ENCODE measurements at regions not wholly inside any gene's neighbourhood (a gene's known extent, or its start where the extent isn't known, plus 50 kb on each side); places are given as distances from the start of the nearest gene placed in this dataset.

DNA sequence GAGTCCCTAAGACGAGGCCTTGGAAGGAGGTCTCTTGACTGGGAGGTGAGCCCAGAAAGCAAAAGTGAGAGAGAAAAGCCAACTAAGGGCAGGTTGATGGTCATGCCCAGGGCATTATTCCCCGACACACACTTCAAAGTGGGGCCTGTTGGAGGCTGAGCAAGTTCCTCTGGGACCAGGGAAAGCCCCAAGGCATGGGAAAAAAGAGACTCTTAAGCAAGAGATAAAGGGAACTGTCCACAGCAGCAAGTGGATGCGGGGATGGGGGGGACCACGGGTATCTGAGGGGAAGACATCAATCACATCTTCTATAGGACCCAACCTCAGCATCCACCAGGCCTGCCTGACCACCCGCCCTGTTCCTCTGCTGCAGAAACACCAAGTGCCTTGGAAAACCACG, 119.9 kb upstream of the MAFB start:
- Histone ChIP-seq H3K27ac (no peak overlapping the region), H3K4me1 (no peaks in the 10 kb centered on the region), H3K4me3 (no peak overlapping the region), H3K9me3 (no peaks in the 10 kb centered on the region), H3K27me3 (peaks cover 0 to 28% (median 0%) of the 10 kb centered on the region in 9 donors), H3K36me3 (no peaks in the 10 kb centered on the region)
- no peak for DNase-seq
- intact Hi-C loops (cut with DNase I) = loop anchor here in 1 of 10 donors (10.0 kb wide), 1 partner anchor 126 kb away; no protein-coding TSS in a partner anchor
- ATAC-seq = no peak
- 50 to 72% (median 71%) methylated on average over 6 of the region's 6 CpGs for WGBS, 4 donors
- TF ChIP-seq, protein P1, sequence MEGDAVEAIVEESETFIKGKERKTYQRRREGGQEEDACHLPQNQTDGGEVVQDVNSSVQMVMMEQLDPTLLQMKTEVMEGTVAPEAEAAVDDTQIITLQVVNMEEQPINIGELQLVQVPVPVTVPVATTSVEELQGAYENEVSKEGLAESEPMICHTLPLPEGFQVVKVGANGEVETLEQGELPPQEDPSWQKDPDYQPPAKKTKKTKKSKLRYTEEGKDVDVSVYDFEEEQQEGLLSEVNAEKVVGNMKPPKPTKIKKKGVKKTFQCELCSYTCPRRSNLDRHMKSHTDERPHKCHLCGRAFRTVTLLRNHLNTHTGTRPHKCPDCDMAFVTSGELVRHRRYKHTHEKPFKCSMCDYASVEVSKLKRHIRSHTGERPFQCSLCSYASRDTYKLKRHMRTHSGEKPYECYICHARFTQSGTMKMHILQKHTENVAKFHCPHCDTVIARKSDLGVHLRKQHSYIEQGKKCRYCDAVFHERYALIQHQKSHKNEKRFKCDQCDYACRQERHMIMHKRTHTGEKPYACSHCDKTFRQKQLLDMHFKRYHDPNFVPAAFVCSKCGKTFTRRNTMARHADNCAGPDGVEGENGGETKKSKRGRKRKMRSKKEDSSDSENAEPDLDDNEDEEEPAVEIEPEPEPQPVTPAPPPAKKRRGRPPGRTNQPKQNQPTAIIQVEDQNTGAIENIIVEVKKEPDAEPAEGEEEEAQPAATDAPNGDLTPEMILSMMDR (IDR thresholded peaks at IDR 0.05) = no peak
- TF ChIP-seq POLR2A (IDR thresholded peaks at IDR 0.05) = no peak

DNA sequence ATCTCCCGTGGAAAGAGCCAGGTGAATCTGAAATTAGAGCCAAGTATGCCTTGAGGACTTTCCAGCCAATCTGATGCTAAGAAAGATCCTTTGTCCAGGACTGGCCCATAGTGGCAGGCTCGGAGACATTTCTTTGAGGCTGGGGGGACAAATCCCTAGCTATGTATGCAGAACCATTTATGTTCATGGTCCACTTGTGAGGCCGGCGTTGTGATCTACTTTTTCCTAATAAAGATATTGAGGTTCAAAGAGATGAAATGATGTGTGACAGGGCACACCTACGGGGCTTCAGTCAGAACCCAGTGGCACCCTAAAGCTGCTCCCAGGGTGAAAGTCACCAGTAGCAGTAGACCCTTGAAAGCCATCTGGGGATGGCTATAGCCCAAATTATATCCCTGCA, 120.3 kb upstream of the MAFB start:
- H3K27me3 ChIP-seq = peaks cover 0 to 24% (median 0%) of the 10 kb centered on the region in 9 donors
- intact Hi-C loops (cut with DNase I) = loop anchor here in 1 of 10 donors (10.0 kb wide), 1 partner anchor 125 kb away; no protein-coding TSS in a partner anchor
- TF ChIP-seq POLR2A (IDR thresholded peaks at IDR 0.05) = no peak
- no peak for ATAC-seq
- H3K4me3 ChIP-seq = no peak overlapping the region
- WGBS, 4 donors = 87 to 91% (median 88%) methylated on average over 4 to 5 of the region's 5 CpGs
- H3K9me3 ChIP-seq = no peaks in the 10 kb centered on the region
- no peak for DNase-seq
- H3K27ac ChIP-seq = no peak overlapping the region
- no peaks in the 10 kb centered on the region for H3K36me3 ChIP-seq
- no peaks in the 10 kb centered on the region for H3K4me1 ChIP-seq

DNA sequence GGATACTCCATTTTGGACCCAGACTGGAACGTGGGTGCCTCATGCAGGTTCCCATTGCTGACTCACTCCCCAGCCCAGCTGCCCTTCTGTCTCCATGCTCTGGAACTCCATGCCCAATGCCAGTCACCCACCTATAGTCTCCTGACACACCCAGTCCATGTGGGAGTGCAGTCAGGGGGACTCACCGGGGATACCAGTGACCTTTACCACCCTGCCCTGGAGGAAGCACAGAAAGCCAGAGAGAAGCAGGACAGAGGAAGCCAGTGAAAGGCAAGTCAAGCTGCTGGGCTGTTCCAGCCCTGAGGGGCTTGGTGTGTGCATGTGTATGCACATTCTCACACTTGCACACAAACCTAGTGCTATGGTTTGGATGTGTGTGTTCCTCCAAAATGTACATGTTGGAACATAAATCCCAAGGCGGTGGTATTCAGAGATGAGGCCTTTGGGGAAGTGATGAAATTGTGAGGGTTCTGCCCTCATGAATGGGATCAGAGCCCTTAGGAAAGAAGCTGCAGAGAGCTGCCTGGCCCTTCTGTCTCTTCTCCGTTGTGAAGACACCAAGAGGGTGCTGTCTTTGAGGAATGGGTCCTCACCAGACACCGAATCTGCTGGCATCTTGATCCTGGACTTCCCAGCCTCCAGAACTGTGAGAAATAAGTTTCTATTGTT, 121.4 kb upstream of the MAFB start:
- no peaks in the 10 kb centered on the region for H3K4me1 ChIP-seq
- H3K27ac ChIP-seq = no peak overlapping the region
- peaks cover 0 to 13% (median 0%) of the 10 kb centered on the region in 9 donors for H3K27me3 ChIP-seq
- ATAC-seq = no peak
- no peaks in the 10 kb centered on the region for H3K9me3 ChIP-seq
- 69 to 89% (median 73%) methylated on average over 5 of the region's 5 CpGs for WGBS, 4 donors
- no peaks in the 10 kb centered on the region for H3K36me3 ChIP-seq
- H3K4me3 ChIP-seq = no peak overlapping the region
- no peak for DNase-seq
- TF ChIP-seq, protein P1 (IDR thresholded peaks at IDR 0.05) = no peak
- no peak for TF ChIP-seq POLR2A (IDR thresholded peaks at IDR 0.05)
- intact Hi-C loops (cut with DNase I) = no loop called here

DNA sequence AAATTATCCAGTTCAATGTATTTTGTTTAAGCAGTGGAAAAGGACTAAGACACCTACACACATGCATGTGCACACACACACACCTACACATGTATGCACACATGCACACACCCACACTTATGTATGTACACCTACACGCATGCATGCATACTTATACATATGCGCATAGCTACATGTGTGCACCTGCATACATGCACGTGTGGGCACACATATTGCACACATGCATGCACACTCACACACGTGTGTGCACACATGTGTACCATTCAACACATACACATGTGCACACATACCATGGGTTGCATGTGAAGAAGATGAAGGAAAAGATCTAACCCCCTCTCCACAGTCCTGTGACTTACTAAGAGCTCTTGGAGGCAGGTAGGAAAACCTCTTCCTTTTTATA, 122.0 kb upstream of the MAFB start:
- no peak overlapping the region for H3K27ac ChIP-seq
- H3K9me3 ChIP-seq = no peaks in the 10 kb centered on the region
- ATAC-seq = no peak
- no peak for TF ChIP-seq POLR2A (IDR thresholded peaks at IDR 0.05)
- TF ChIP-seq, protein P1 (IDR thresholded peaks at IDR 0.05) = no peak
- 83 to 92% (median 88%) methylated on average over 4 of the region's 4 CpGs for WGBS, 4 donors
- no peak overlapping the region for H3K4me3 ChIP-seq
- no peaks in the 10 kb centered on the region for H3K36me3 ChIP-seq
- no peak for DNase-seq
- peaks cover 0 to 8% (median 0%) of the 10 kb centered on the region in 9 donors for H3K27me3 ChIP-seq
- H3K4me1 ChIP-seq = no peaks in the 10 kb centered on the region
- intact Hi-C loops (cut with DNase I) = no loop called here
